ENCODE measurements at regions not wholly inside any gene's neighbourhood (a gene's known extent, or its start where the extent isn't known, plus 50 kb on each side); places are given as distances from the start of the nearest gene placed in this dataset.

DNA sequence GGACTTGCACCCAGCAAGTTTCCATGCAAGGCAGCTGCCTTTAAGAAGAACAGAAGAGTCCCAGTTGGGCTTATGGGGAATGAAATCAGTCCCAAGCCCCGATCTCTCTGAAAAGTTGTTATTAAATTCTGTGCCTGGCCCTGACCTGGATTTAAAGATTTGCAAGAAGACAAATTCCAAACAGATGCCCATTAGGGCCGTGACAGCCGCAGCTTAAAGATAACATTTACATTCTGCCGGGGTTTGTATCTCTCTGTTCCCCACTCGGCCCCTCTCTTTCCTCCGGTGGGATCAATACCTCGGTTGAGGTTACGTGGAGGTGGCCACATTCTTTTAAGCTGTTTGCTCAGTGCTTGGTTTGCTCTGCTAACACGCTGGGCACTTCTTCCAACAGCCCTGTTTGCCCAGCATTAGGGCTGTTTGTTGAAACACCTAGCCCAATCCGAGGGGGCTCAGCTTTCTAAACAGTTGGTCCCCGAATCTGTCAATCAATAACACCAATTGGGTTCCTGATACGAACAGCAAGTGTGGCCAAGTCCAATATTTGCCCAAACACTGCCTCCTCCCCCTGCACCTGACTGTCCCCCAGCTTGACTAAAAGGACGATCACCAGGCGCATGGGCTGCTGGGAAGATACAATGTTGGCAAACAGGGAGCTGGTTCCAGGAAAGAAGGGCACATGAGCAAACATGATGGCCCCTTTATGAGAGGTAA lies 108.6 kb downstream of the RPLP1 start:
- TF ChIP-seq, protein P1, sequence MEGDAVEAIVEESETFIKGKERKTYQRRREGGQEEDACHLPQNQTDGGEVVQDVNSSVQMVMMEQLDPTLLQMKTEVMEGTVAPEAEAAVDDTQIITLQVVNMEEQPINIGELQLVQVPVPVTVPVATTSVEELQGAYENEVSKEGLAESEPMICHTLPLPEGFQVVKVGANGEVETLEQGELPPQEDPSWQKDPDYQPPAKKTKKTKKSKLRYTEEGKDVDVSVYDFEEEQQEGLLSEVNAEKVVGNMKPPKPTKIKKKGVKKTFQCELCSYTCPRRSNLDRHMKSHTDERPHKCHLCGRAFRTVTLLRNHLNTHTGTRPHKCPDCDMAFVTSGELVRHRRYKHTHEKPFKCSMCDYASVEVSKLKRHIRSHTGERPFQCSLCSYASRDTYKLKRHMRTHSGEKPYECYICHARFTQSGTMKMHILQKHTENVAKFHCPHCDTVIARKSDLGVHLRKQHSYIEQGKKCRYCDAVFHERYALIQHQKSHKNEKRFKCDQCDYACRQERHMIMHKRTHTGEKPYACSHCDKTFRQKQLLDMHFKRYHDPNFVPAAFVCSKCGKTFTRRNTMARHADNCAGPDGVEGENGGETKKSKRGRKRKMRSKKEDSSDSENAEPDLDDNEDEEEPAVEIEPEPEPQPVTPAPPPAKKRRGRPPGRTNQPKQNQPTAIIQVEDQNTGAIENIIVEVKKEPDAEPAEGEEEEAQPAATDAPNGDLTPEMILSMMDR (conservative IDR thresholded peaks at IDR 0.05; ENCODE audit: low read length): no peak
- no peak for TF ChIP-seq EZH2phosphoT487 (IDR thresholded peaks at IDR 0.05; ENCODE audit: borderline replicate concordance, low read depth, low read length)
